HG02759 (cell line): ENCODE measurements at regions not wholly inside any gene's neighbourhood (a gene's known extent, or its start where the extent isn't known, plus 50 kb on each side); places are given as distances from the start of the nearest gene placed in this dataset.

ENCODE experiments used
- ATAC-seq: cut with Tn5 transposase; IDR thresholded peaks from one replicate; pipeline ENCODE4 v1.9.1; 2021; ENCODE audit warnings: mild to moderate bottlenecking, moderate library complexity; ENCODE audit not compliant: unreplicated experiment

- no peak for ATAC-seq
Measured at GRCh38 chr11:24298146-24298545, 198.7 kb upstream of the LUZP2 start.

- ATAC-seq = no peak
Measured at GRCh38 chr11:24311974-24312373, 184.9 kb upstream of the LUZP2 start.

- ATAC-seq = no peak
Measured at GRCh38 chr11:24312464-24313238, 184.2 kb upstream of the LUZP2 start.

DNA sequence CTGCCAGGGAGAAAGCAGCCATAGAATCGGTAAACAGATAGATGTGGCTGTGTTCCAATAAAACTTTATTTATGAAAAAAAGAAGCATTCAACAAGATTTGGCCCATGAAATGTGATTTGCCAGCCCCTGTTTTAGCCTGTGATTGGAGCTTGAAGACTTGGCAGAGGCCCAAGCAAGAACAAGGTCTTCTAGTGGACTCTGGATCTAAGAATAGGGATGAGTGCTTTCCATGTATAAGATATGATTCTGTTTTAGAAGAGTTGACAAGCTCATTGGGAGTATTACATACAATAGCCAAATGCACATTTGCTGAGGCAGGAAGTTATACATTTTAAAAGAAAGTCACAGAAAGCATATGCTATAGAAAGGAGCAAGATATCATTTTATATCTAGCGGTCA is 175.6 kb upstream of the LUZP2 start:
- ATAC-seq = no peak

- ATAC-seq = no peak
Measured at GRCh38 chr11:24324211-24324610, 172.6 kb upstream of the LUZP2 start.

- ATAC-seq = no peak
Measured at GRCh38 chr11:24344222-24344621, 152.6 kb upstream of the LUZP2 start.

- ATAC-seq = no peak
Measured at GRCh38 chr11:24348908-24349307, 147.9 kb upstream of the LUZP2 start.

- ATAC-seq = no peak
Measured at GRCh38 chr11:24351179-24351578, 145.7 kb upstream of the LUZP2 start.

- ATAC-seq = no peak
Measured at GRCh38 chr11:24356501-24356900, 140.4 kb upstream of the LUZP2 start.

DNA sequence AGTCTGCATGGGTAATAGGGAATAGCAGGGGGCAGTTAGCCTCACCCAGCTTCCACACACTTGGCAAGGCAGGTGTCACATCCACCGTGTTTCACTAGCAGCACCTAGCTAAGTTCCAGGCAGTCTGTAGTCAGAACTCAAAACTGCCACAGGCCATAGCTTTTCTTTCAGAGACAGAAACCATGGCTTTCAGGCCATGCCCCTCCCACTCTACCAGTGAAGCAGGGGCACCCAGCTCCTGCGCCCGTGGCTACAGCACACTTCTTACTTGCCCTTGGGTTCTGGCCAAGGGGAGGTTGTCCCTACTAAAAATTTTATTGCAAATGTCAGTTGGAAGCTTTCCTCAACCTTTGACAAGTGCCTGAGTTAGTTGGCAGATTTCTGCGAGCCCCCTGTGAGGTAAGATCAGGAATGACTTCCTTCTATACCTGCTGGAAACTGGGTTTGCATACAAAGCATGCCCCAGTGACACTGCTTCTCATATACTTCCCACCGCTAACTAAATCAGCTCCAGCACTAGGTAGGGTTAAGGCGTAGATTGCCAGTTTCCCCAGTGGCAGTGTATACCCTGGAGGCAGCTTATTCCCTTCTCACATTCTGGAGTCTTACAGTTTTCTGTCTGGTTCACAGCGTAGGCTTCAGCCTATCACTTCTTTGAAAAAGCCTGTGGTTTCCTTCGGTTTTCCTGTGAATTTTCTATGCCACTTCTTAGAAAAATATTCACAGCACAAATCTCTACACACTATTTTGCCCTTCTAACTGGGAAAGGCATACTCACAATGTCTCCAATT is 139.0 kb upstream of the LUZP2 start:
- no peak for ATAC-seq

- no peak for ATAC-seq
Measured at GRCh38 chr11:24372491-24372890, 124.4 kb upstream of the LUZP2 start.

DNA sequence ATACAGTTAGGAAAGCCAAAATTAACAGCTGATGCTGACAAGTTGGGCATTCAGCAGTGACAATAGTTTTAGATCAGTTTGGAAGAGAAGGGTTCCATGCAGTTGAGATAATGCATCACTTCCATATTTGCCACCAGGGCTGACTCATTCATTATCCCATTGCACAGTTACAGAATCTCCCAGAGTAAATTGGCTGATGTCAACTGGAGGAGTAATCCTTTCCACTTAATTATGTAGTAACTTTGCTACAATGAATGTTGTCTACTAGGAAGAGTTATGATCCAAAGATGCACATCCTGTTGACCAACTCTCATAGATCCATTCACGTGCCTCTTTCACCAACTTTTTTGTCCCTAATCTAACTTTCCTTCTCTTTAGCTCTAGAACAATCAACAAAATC is 123.3 kb upstream of the LUZP2 start:
- no peak for ATAC-seq

GRCh38 chr11:24375351-24375750 is 121.5 kb upstream of the LUZP2 start:
- ATAC-seq = no peak

GRCh38 chr11:24375931-24376330 is 120.9 kb upstream of the LUZP2 start:
- no peak for ATAC-seq

DNA sequence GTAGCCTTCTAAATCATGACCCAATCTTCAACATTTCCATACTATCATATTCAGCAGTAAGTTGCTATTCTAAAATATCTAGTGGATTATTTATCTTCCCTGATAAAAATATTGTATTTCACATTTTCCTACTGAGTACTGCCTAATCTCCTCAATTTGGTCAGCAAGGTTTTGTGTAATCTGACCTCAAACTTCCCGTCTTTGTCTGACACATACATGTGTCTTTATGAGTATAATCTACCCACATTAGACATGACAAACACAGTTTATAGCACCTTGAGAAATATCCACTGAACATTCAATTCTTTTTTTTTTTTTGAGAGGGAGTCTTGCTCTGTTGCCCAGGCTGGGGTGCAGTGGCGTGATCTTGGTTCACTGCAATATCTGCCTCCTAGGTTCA is 113.7 kb upstream of the LUZP2 start:
- ATAC-seq = no peak

GRCh38 chr11:24384240-24384639 is 112.6 kb upstream of the LUZP2 start:
- ATAC-seq = no peak

DNA sequence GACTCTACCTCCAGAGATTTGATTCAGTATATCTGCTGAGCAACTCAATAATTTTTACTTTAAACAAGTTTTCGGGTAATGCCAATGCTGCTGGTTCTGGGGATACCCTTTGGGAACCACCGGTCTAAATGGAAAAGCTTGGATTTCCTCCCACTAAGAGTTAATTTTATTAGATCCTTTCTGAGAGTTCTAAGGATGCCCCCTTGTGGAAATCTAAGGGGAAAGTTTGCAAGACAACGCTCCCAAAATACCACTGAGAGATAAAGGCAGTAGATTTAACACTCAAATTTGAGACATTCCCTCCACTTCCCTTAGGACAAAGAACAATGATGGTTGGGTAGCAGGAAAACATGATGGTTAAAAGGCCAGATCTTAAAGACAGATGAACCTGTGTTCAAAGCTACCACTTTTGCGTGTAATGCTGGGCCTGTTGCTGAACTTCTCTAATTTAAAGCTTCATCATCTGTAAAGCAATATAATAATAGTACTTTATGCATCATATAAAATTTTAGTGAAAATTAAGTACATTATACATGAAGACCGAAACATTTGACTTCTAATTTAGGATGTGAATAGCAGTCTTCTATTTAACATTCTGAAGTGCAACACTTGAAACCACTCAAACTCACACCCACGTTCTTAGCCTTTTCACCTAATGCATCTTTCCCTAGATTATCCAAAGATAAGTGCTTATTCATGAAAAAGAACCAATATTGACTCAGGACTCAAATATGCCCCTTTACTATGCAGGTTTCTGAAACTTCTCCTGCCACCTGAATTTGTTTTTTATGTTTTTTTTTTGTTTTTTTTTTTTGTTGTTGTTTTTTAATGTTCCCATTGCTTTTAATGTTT is 110.1 kb upstream of the LUZP2 start:
- ATAC-seq = no peak

DNA sequence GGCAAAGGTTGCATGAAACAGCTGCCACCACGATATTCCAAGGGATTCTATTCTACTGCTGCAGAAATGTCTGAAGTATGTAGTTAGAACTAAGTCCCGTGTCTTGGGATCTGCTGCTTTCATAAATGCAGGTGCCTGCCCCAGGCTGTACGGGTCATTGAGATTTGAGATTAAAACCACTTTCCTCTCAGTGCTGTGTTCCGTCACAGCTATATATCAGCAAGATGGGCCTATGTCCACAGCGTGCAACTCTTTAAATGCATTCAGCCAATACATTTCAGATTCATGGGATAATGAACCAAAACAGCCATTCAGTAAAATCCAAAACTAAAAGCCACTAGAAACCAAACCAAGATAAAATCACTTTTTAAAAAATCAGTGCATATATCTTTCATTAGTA is 107.3 kb upstream of the LUZP2 start:
- no peak for ATAC-seq

- ATAC-seq = no peak
Measured at GRCh38 chr11:24390016-24390415, 106.8 kb upstream of the LUZP2 start.

DNA sequence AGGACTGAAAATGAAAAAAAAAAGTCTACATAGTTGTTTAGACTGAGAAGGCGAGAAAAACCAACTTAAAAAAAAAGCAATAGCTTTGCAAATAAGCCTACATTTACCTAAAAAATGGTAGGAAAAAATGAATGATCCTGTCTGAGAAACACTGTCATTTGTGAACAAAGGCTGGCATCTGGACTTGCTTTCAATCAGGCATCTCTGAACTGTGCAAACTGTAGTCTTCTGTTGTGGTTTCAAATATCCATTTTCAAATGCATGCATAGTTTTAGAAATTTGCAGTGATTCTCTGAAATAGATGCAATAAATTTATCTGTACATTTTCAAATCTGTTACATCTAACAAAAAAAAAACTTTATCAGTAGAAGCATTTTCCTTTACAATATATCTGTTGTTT is 106.1 kb upstream of the LUZP2 start:
- ATAC-seq = no peak

GRCh38 chr11:24391167-24391566 is 105.7 kb upstream of the LUZP2 start:
- ATAC-seq = no peak
